HG02623 (cell line): ENCODE measurements at regions not wholly inside any gene's neighbourhood (a gene's known extent, or its start where the extent isn't known, plus 50 kb on each side); places are given as distances from the start of the nearest gene placed in this dataset.
A peak's percentile ranks its signal among the peaks of the same experiment; 100 is the strongest.
"Not testable (repeated sequence)": the region's sequence is repeated elsewhere in the genome, so short reads cannot be mapped to it uniquely, and the experiment has no call there.

Experiments
- ATAC-seq: cut with Tn5 transposase; IDR thresholded peaks from one replicate; pipeline ENCODE4 v1.9.1; 2021; ENCODE audit warnings: moderate library complexity; ENCODE audit not compliant: unreplicated experiment

- no peak for ATAC-seq
Measured at GRCh38 chr1:76687307-76688175, 179.7 kb upstream of the ST6GALNAC5 start.

- no peak for ATAC-seq
Measured at GRCh38 chr1:76690766-76691165, 176.5 kb upstream of the ST6GALNAC5 start.

- no peak for ATAC-seq
Measured at GRCh38 chr1:76695535-76695934, 171.7 kb upstream of the ST6GALNAC5 start.

- ATAC-seq: no peak
Measured at GRCh38 chr1:76697361-76697760, 169.9 kb upstream of the ST6GALNAC5 start.

GRCh38 chr1:76699646-76700045 lies 167.6 kb upstream of the ST6GALNAC5 start:
- ATAC-seq: not testable (repeated sequence)

GRCh38 chr1:76700200-76700599 lies 167.1 kb upstream of the ST6GALNAC5 start:
- ATAC-seq: not testable (repeated sequence)

GRCh38 chr1:76705560-76705959 lies 161.7 kb upstream of the ST6GALNAC5 start:
- no peak for ATAC-seq

- peak; percentile 43 for ATAC-seq
Measured at GRCh38 chr1:76713535-76713934, 153.7 kb upstream of the ST6GALNAC5 start.

- no peak for ATAC-seq
Measured at GRCh38 chr1:76715474-76715873, 151.8 kb upstream of the ST6GALNAC5 start.

GRCh38 chr1:76723949-76724348 lies 143.3 kb upstream of the ST6GALNAC5 start:
- no peak for ATAC-seq

- no peak for ATAC-seq
Measured at GRCh38 chr1:76724816-76725215, 142.5 kb upstream of the ST6GALNAC5 start.

GRCh38 chr1:76725864-76726619 lies 141.2 kb upstream of the ST6GALNAC5 start:
- no peak for ATAC-seq

- ATAC-seq: no peak
Measured at GRCh38 chr1:76727520-76727919, 139.8 kb upstream of the ST6GALNAC5 start.

GRCh38 chr1:76729142-76729541 lies 138.1 kb upstream of the ST6GALNAC5 start:
- no peak for ATAC-seq

GRCh38 chr1:76730027-76730426 lies 137.3 kb upstream of the ST6GALNAC5 start:
- no peak for ATAC-seq

GRCh38 chr1:76738355-76738754 lies 128.9 kb upstream of the ST6GALNAC5 start:
- not testable (repeated sequence) for ATAC-seq

- not testable (repeated sequence) for ATAC-seq
Measured at GRCh38 chr1:76740956-76741355, 126.3 kb upstream of the ST6GALNAC5 start.

GRCh38 chr1:76744989-76745388 lies 122.3 kb upstream of the ST6GALNAC5 start:
- no peak for ATAC-seq

GRCh38 chr1:76746206-76746605 lies 121.1 kb upstream of the ST6GALNAC5 start:
- no peak for ATAC-seq

GRCh38 chr1:76754730-76755129 lies 112.5 kb upstream of the ST6GALNAC5 start:
- no peak for ATAC-seq

- no peak for ATAC-seq
Measured at GRCh38 chr1:76759171-76759860, 108.0 kb upstream of the ST6GALNAC5 start.
